ENCODE measurements at regions not wholly inside any gene's neighbourhood (a gene's known extent, or its start where the extent isn't known, plus 50 kb on each side); places are given as distances from the start of the nearest gene placed in this dataset.

GRCh38 chr1:112264553-112264952 lies 131.5 kb upstream of the CTTNBP2NL start:
- no peak for DNase-seq (ENCODE audit: low read depth)
- H3K4me3 ChIP-seq (ENCODE audit: low read depth, low read length): no peak overlapping the region
- TF ChIP-seq MYC (IDR thresholded peaks at IDR 0.05; ENCODE audit: low read depth, low read length): no peak
- no peak for TF ChIP-seq MAX (IDR thresholded peaks at IDR 0.05; ENCODE audit: low read depth, low read length)

- no peak for DNase-seq (ENCODE audit: low read depth)
- H3K4me3 ChIP-seq (ENCODE audit: low read depth, low read length): no peak overlapping the region
- no peak for TF ChIP-seq POLR2A (IDR thresholded peaks at IDR 0.05; ENCODE audit: extremely low read depth, insufficient read length)
- no peak for TF ChIP-seq MAX (IDR thresholded peaks at IDR 0.05; ENCODE audit: low read depth, low read length)
- no peak for TF ChIP-seq MYC (IDR thresholded peaks at IDR 0.05; ENCODE audit: low read depth, low read length)
- TF ChIP-seq CTCF (IDR thresholded peaks at IDR 0.05; ENCODE audit: low read depth, low read length): no peak
Measured at GRCh38 chr1:112265931-112266330, 130.1 kb upstream of the CTTNBP2NL start.

- no peak for TF ChIP-seq CTCF (IDR thresholded peaks at IDR 0.05; ENCODE audit: low read depth, low read length)
- no peak for TF ChIP-seq POLR2A (IDR thresholded peaks at IDR 0.05; ENCODE audit: extremely low read depth, insufficient read length)
- no peak for TF ChIP-seq MYC (IDR thresholded peaks at IDR 0.05; ENCODE audit: low read depth, low read length)
- TF ChIP-seq MAX (IDR thresholded peaks at IDR 0.05; ENCODE audit: low read depth, low read length): no peak
Measured at GRCh38 chr1:112267206-112267605, 128.8 kb upstream of the CTTNBP2NL start.

GRCh38 chr1:112267929-112268328 lies 128.1 kb upstream of the CTTNBP2NL start:
- H3K4me3 ChIP-seq (ENCODE audit: low read depth, low read length): no peak overlapping the region
- no peak for DNase-seq (ENCODE audit: low read depth)
- no peak for TF ChIP-seq MYC (IDR thresholded peaks at IDR 0.05; ENCODE audit: low read depth, low read length)
- no peak for TF ChIP-seq CTCF (IDR thresholded peaks at IDR 0.05; ENCODE audit: low read depth, low read length)

More at GRCh38 chr1:112267206-112267605, 128.8 kb upstream of the CTTNBP2NL start:
- DNase-seq (ENCODE audit: low read depth): no peak
- no peak overlapping the region for H3K4me3 ChIP-seq (ENCODE audit: low read depth, low read length)

GRCh38 chr1:112268408-112268807 lies 127.6 kb upstream of the CTTNBP2NL start:
- TF ChIP-seq MAX (IDR thresholded peaks at IDR 0.05; ENCODE audit: low read depth, low read length) (no peak), POLR2A (IDR thresholded peaks at IDR 0.05; ENCODE audit: extremely low read depth, insufficient read length) (no peak), CTCF (IDR thresholded peaks at IDR 0.05; ENCODE audit: low read depth, low read length) (no peak), MYC (IDR thresholded peaks at IDR 0.05; ENCODE audit: low read depth, low read length) (no peak)
- H3K4me3 ChIP-seq (ENCODE audit: low read depth, low read length): no peak overlapping the region
- DNase-seq (ENCODE audit: low read depth): no peak

- TF ChIP-seq MYC (IDR thresholded peaks at IDR 0.05; ENCODE audit: low read depth, low read length) (no peak), POLR2A (IDR thresholded peaks at IDR 0.05; ENCODE audit: extremely low read depth, insufficient read length) (no peak), CTCF (IDR thresholded peaks at IDR 0.05; ENCODE audit: low read depth, low read length) (no peak), MAX (IDR thresholded peaks at IDR 0.05; ENCODE audit: low read depth, low read length) (no peak)
- DNase-seq (ENCODE audit: low read depth): no peak
- no peak overlapping the region for H3K4me3 ChIP-seq (ENCODE audit: low read depth, low read length)
Measured at GRCh38 chr1:112271270-112271669, 124.7 kb upstream of the CTTNBP2NL start.
